Stimulated activated naive CD8-positive, alpha-beta T cell treated with anti-CD3 and anti-CD28 coated beads, Interleukin-15, Interleukin-2, amounts not matched to agents 100 ng/mL and 50 ng/mL, for 24 hours (primary cell): ENCODE measurements at regions not wholly inside any gene's neighbourhood (a gene's known extent, or its start where the extent isn't known, plus 50 kb on each side); places are given as distances from the start of the nearest gene placed in this dataset.

Experiments
- H3K27ac Mint-ChIP-seq: one replicate; pipeline ENCODE4 v1.8.0; 2021; ENCODE audit warnings: mild to moderate bottlenecking, mixed read lengths
- H3K27me3 Mint-ChIP-seq: one replicate; pipeline ENCODE4 v1.8.0; 2021; ENCODE audit warnings: mixed read lengths
- H3K36me3 Mint-ChIP-seq: one replicate; pipeline ENCODE4 v1.8.0; 2021; ENCODE audit warnings: low read depth, mixed read lengths
- H3K4me1 Mint-ChIP-seq: one replicate; pipeline ENCODE4 v1.8.0; 2021; ENCODE audit warnings: low read depth, mixed read lengths
- H3K4me3 Mint-ChIP-seq: one replicate; pipeline ENCODE4 v1.8.0; 2021; ENCODE audit warnings: mild to moderate bottlenecking, mixed read lengths
- H3K9me3 Mint-ChIP-seq: one replicate; pipeline ENCODE4 v1.8.0; 2021; ENCODE audit warnings: mixed read lengths

DNA sequence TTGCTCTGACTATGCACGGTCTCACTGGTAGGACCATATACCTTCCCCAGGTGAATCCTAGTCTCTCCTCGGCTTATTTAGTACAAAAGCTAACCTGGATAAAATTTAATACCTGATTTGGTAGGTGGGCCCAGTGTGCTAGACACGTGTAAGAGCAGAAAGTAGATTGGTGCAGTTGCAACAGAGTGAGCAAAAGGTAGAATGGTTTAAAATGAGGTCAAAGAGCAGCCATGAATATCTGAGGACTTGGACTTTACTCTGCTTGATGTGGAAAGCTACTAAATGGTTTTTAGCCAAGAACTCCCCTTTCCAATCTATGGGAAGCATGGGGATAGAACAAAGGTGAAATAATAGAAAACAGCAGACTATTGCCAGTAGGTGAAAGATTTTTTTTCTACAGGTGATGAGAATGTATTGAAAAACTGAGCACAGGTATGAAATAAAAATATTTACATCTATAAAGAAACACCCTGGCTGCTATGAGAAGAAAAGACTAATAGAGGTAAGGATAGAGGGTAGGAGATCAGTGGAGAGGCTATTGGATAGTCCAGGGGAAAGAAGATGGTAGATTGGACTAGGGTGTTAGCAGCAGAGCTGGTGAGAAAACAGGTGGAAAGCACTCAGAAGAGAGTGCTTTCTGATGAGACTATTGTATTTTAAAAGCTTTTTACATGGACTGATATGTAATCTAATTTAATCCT lies 61.3 kb upstream of the BCL9 start:
- Mint-ChIP-seq H3K27ac (no peak overlapping the region), H3K27me3 (peaks cover 36% of the 10 kb centered on the region), H3K9me3 (no peaks in the 10 kb centered on the region), H3K4me3 (no peak overlapping the region), H3K36me3 (no peaks in the 10 kb centered on the region), H3K4me1 (no peaks in the 10 kb centered on the region)

DNA sequence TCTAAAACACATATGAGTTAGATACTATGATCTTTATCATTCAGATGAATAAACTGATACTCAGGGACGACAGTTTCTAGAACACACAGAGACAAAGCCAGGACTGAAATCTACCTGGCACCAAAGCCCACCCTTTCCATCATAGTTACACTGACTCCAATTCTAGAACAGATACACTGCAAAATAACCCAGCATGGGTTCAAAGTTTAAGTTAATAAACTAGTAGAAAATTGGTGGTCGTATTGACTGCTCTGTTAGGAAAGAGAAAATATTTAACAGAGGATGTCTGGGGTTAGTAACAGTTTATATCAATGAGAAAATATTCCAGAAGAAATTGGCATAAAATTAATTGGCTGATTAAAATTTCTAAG lies 60.8 kb upstream of the BCL9 start:
- Mint-ChIP-seq H3K27ac (no peak overlapping the region), H3K4me1 (no peaks in the 10 kb centered on the region), H3K4me3 (no peak overlapping the region), H3K27me3 (peaks cover 37% of the 10 kb centered on the region), H3K9me3 (no peaks in the 10 kb centered on the region), H3K36me3 (no peaks in the 10 kb centered on the region)

DNA sequence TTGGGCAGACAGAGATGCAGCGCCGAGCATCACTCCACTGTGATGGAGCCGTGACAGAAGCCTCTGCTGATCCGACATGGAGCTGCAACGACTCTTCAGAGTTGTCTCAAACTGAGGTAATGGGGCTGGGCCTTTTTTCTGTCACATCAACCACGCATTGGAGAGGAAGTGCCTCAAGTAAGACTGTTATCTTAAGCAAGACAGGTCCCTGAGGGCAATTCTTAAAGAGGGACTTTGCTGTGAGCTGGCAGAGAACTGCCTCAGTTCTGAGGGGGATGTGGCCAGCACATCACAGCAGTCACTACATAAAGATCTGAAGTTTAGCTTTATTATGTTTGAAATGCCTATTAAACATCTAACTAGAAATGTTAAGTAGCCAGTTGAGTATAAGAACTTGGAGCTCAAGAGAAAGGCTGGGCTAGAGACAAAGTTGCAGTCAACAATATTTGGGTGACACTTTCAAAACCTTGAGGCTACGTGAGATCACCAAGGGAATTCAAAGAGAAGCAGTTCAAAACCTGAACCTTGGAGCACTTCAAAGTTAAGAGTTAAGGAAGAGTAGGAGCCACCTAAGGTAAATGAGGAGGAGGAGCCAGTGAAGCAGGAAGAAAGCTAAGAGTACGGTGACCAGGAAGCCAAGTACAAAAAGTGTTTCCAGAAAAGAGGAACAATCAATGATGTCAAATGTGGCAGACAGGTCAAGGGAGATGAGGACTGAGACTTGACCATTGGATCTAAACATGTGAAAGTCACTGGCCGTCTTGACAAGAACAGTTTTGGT lies 54.2 kb upstream of the BCL9 start:
- H3K36me3 Mint-ChIP-seq = no peaks in the 10 kb centered on the region
- H3K27me3 Mint-ChIP-seq = peaks cover 25% of the 10 kb centered on the region
- no peaks in the 10 kb centered on the region for H3K9me3 Mint-ChIP-seq
- no peak overlapping the region for H3K27ac Mint-ChIP-seq
- H3K4me3 Mint-ChIP-seq = no peak overlapping the region
- no peaks in the 10 kb centered on the region for H3K4me1 Mint-ChIP-seq

GRCh38 chr1:147491098-147491497 lies 50.2 kb upstream of the BCL9 start:
- Mint-ChIP-seq H3K27me3 (peaks cover 6% of the 10 kb centered on the region), H3K9me3 (no peaks in the 10 kb centered on the region), H3K4me1 (no peaks in the 10 kb centered on the region), H3K4me3 (no peak overlapping the region), H3K36me3 (no peaks in the 10 kb centered on the region), H3K27ac (no peak overlapping the region)
